ENCODE measurements at regions not wholly inside any gene's neighbourhood (a gene's known extent, or its start where the extent isn't known, plus 50 kb on each side); places are given as distances from the start of the nearest gene placed in this dataset.
A peak's percentile ranks its signal among the peaks of the same experiment; 100 is the strongest.
"Not testable (repeated sequence)": the region's sequence is repeated elsewhere in the genome, so short reads cannot be mapped to it uniquely, and the experiment has no call there.

DNA sequence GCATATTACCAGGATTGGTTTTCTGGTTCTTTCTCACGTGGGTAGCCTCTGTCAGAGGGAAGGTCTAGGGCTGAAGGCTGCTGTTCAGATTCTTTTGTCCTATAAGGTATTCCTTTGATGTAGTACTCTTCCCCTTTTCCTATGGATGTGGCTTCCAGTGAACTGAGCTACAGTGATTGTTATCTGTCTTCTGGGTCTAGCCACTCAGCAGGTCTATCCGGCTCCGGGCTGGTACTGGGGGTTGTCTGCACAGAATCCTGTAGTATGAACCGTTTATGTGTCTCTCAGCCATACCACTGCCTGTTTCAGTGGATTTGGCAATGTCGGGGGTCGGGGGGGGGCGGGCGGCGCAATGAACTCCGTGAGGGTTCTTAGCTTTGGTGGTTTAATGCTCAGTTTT, 84.5 kb upstream of the C10orf90 start:
- TF ChIP-seq, protein P1, sequence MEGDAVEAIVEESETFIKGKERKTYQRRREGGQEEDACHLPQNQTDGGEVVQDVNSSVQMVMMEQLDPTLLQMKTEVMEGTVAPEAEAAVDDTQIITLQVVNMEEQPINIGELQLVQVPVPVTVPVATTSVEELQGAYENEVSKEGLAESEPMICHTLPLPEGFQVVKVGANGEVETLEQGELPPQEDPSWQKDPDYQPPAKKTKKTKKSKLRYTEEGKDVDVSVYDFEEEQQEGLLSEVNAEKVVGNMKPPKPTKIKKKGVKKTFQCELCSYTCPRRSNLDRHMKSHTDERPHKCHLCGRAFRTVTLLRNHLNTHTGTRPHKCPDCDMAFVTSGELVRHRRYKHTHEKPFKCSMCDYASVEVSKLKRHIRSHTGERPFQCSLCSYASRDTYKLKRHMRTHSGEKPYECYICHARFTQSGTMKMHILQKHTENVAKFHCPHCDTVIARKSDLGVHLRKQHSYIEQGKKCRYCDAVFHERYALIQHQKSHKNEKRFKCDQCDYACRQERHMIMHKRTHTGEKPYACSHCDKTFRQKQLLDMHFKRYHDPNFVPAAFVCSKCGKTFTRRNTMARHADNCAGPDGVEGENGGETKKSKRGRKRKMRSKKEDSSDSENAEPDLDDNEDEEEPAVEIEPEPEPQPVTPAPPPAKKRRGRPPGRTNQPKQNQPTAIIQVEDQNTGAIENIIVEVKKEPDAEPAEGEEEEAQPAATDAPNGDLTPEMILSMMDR (conservative IDR thresholded peaks at IDR 0.05), result no peak

DNA sequence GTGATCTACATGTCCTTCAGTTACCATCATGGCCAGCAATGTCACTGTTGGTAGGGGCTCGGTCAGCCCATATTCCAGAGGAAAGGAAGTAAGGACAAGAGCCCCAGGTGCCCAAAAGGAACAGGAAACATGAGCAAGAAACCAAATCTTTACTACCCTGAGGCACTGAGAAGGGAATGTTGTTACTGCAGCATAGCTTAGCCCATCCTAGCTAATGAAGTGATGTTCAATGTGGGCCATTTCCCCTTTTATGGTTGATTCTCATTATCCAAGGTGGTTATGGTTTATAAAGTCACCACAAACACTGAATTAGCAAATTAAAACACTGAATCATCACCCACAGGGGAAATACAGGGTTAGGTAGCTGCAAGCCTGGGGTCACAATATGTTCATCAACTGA, 88.4 kb upstream of the C10orf90 start:
- TF ChIP-seq, protein P1 (conservative IDR thresholded peaks at IDR 0.05), result no peak
- peak overlapping the region; percentile 59; the same call in 1 of the 2 replicates for H3K27ac ChIP-seq

More for the DNA sequence above, 84.5 kb upstream of the C10orf90 start:
- no peak overlapping the region for H3K27ac ChIP-seq

DNA sequence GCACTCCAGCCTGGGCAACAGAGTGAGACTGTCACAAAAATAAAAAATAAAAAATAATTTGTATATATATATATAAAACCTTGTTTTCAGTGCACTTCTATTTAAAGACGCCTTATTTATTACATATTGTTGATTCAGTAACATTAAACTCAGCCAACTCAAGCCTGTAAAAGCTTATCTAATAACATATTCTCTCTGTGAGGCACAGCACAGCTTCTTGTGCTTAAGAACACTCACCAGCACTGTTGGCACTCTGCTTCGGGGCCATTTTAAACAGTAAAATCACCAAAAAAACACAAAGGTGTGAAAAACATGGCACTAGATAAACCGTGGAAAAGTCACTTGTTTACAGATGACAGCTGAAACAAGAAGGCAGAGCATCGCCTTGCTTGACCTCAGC, 89.0 kb upstream of the C10orf90 start:
- peak overlapping the region; percentile 59 for H3K27ac ChIP-seq

DNA sequence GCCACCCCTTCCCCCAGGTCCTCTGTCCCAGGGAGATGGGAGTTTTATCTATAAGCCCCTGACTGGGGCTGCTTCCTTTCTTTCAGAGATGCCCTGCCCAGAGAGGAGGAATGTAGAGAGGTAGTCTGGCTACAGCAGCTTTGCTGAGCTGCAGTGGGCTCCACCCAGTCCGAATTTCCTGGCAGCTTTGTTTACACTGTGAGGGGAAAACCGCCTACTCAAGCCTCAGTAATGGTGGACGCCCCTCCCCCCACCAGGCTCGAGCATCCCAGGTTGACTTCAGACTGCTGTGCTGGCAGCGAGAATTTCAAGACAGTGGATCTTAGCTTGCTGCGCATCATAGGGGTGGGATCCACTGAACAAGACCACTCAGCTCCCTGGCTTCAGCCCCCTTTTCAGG, 96.2 kb upstream of the C10orf90 start:
- not testable (repeated sequence) for H3K27ac ChIP-seq

More for the DNA sequence above, 89.0 kb upstream of the C10orf90 start:
- TF ChIP-seq, protein P1 (conservative IDR thresholded peaks at IDR 0.05), result no peak

DNA sequence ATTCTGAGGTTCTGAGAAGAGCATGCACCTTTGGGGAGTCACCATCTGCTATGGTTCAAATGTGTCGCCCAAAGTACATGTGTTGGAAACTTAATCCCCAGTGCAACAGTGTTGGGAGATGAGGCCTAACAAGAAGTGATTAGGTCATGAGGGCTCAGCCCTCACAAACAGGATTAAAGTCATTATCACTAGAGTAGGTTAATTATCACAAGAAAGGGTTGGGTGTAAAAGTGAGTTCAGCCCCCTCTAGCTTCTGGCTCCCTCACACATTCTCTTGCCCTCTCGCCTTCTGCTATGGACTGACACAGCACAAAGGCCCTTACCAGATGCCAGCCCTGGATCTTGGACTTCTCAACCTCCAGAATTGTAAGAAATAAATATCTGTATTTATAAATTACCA, 100.3 kb upstream of the C10orf90 start:
- TF ChIP-seq, protein P1 (conservative IDR thresholded peaks at IDR 0.05), result no peak
- H3K27ac ChIP-seq, result no peak overlapping the region

DNA sequence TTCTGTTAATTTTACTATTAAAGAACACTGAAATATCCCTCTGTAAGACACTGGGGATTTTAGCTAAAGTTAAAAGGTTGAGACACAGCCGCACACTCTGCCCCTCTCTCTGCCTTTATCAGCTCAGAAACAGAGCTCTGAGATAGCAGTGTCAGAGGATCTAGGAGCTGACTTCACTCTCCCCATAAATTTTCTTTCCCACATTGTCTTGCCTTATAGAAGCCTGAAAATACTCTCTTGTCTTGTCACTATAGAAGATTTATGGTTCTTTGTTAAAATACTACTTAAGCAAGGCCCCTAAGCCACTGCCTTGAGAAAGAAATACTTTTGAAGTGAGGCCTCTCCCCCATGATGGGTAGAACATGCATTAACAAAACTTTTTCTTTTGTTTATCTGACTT, 105.7 kb upstream of the C10orf90 start:
- TF ChIP-seq, protein P1 (conservative IDR thresholded peaks at IDR 0.05), result no peak
- H3K27ac ChIP-seq, result no peak overlapping the region

DNA sequence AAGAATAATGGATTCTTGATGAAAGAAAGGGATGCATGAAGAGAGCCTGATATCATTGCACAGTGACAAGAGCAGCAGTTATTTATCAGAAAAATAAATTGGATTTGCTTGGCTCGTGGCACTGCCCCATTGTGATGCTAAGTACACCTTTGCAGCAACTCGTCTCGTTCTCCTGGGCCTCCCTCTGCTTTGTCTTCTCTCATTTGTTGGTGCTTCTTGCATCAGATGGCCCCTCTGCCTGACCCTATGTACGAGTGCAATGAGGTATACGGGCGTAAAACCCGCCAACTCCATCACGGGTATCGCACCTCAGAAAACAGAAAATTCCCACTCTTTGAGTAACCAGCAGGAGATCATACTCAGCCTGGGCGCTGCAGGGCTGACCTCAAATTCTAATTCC, 107.2 kb upstream of the C10orf90 start:
- no peak overlapping the region for H3K27ac ChIP-seq
- TF ChIP-seq, protein P1 (conservative IDR thresholded peaks at IDR 0.05), result no peak

DNA sequence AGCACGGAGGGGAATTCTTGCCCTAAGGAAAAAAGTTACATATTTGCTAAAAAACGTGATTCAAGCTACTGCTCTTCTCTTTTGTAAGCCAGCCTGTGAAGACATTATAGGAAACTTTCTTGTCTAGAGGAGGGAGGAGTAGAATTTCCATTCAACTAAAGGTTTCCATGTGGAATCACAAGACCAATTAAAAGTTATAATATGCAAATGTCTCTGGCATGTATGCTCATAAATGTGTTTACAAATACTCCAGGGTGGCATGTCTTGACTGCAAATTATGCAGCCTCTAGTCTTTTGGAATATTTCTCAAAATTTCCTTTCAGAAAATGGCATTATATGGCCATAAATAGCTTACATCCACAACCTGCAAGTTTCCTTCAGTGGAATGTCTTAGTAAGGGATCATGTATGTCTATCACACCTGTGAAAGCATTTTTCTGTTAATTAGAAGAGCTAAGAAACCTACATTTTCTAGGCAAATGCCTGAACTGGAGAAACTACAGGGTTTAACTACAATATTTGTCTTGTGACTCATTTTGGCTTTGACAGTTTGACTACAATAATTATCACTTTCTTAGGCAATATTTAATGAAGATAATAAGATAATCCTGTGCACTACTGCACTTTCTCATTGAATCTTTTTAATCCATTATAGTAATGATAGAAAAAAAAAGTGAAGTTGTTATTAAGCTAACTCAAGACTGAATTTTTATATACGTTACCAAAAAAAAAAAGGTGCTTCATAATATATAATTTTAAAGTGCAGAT, 111.1 kb upstream of the C10orf90 start:
- TF ChIP-seq, protein P1 (conservative IDR thresholded peaks at IDR 0.05), result no peak
- no peak overlapping the region for H3K27ac ChIP-seq

All from VCaP (cell line).